OCI-LY7 (cell line): ENCODE measurements at regions not wholly inside any gene's neighbourhood (a gene's known extent, or its start where the extent isn't known, plus 50 kb on each side); places are given as distances from the start of the nearest gene placed in this dataset.

ENCODE experiments used
- EZH2phosphoT487 ChIP-seq: fragments of 200-600 bp; sonication (generic); IDR thresholded peaks from 2 replicates; pipeline ENCODE4 v1.6.1; 2018; ENCODE audit warnings: low read depth, borderline replicate concordance, mild to moderate bottlenecking, mixed run types, antibody characterized with exemption, low read length, moderate library complexity, mixed read lengths
- TF ChIP-seq, protein P1 (sequence below): fragments of 200-600 bp; sonication (generic); conservative IDR thresholded peaks from 2 replicates; pipeline ENCODE4 v1.5.1; 2014; ENCODE audit warnings: mild to moderate bottlenecking, antibody characterized with exemption, low read length, moderate library complexity, mixed read lengths

DNA sequence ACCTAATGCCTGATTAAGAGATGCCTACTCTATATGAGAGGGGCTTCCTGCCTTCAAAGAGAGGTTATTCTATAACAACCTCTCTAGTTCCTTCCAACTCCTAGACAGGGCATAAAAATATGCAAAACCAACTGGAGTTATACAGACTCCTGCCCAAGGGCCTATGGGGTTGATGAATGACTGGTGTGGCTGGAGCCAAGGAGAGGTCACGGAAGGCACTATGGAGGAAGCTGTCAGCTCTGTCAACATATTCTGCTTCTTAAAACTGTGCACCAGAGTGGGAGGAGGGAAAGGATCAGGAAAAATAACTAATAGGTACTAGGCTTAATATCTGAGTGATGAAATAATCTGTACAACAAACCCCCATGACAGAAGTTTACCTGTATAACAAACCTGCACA, 120.9 kb upstream of the CDC42EP3 start:
- TF ChIP-seq, protein P1, sequence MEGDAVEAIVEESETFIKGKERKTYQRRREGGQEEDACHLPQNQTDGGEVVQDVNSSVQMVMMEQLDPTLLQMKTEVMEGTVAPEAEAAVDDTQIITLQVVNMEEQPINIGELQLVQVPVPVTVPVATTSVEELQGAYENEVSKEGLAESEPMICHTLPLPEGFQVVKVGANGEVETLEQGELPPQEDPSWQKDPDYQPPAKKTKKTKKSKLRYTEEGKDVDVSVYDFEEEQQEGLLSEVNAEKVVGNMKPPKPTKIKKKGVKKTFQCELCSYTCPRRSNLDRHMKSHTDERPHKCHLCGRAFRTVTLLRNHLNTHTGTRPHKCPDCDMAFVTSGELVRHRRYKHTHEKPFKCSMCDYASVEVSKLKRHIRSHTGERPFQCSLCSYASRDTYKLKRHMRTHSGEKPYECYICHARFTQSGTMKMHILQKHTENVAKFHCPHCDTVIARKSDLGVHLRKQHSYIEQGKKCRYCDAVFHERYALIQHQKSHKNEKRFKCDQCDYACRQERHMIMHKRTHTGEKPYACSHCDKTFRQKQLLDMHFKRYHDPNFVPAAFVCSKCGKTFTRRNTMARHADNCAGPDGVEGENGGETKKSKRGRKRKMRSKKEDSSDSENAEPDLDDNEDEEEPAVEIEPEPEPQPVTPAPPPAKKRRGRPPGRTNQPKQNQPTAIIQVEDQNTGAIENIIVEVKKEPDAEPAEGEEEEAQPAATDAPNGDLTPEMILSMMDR, result no peak
- no peak for TF ChIP-seq EZH2phosphoT487
